Mesendoderm (in vitro differentiated cells): ENCODE measurements at regions not wholly inside any gene's neighbourhood (a gene's known extent, or its start where the extent isn't known, plus 50 kb on each side); places are given as distances from the start of the nearest gene placed in this dataset.

Experiments
- DNase-seq: peaks from one replicate; pipeline ENCODE4 v3.0.0; 2013
- H2AK5ac ChIP-seq: 2 replicates; pipeline ENCODE4 v1.6.1; 2013; ENCODE audit warnings: low read length, inconsistent platforms
- H2BK120ac ChIP-seq: 2 replicates; pipeline ENCODE4 v1.6.1; 2013; ENCODE audit warnings: low read depth, mild to moderate bottlenecking, low read length, moderate library complexity, mixed read lengths
- H2BK15ac ChIP-seq: replicated peaks from 2 replicates; pipeline ENCODE4 v1.6.1; 2013; ENCODE audit warnings: low read depth, mild to moderate bottlenecking, moderate library complexity
- H2BK5ac ChIP-seq: 2 replicates; pipeline ENCODE4 v1.6.1; 2013; ENCODE audit warnings: low read length, inconsistent platforms
- H3K18ac ChIP-seq: 2 replicates; pipeline ENCODE4 v1.6.1; 2013; ENCODE audit warnings: mild to moderate bottlenecking, low read length, mixed read lengths
- H3K23ac ChIP-seq: one replicate; pipeline ENCODE4 v1.6.1; 2013; ENCODE audit warnings: low read length
- H3K27ac ChIP-seq: 2 replicates; pipeline ENCODE4 v1.5.1; 2013; ENCODE audit warnings: low read depth, mild to moderate bottlenecking, inconsistent platforms, low read length, moderate library complexity
- H3K27me3 ChIP-seq: 2 replicates; pipeline ENCODE4 v1.6.1; 2013; ENCODE audit warnings: low read length, control low read depth, mild to moderate bottlenecking, inconsistent platforms; ENCODE audit not compliant: insufficient read depth, poor library complexity
- H3K36me3 ChIP-seq: 2 replicates; pipeline ENCODE4 v1.6.1; 2013; ENCODE audit warnings: low read length, inconsistent platforms; ENCODE audit not compliant: control insufficient read depth, insufficient read depth
- H3K4ac ChIP-seq: one replicate; pipeline ENCODE4 v1.6.1; 2013; ENCODE audit warnings: low read depth, mild to moderate bottlenecking, low read length, moderate library complexity
- H3K4me1 ChIP-seq: 2 replicates; pipeline ENCODE4 v1.6.1; 2013; ENCODE audit warnings: low read depth, low read length, inconsistent platforms; ENCODE audit not compliant: control insufficient read depth
- H3K4me2 ChIP-seq: 2 replicates; pipeline ENCODE4 v1.6.1; 2013; ENCODE audit warnings: low read length
- H3K4me3 ChIP-seq: 2 replicates; pipeline ENCODE4 v1.5.1; 2013; ENCODE audit warnings: mild to moderate bottlenecking, low read length
- H3K56ac ChIP-seq: one replicate; pipeline ENCODE4 v1.6.1; 2013; ENCODE audit warnings: low read length
- H3K79me1 ChIP-seq: 2 replicates; pipeline ENCODE4 v1.6.1; 2013; ENCODE audit warnings: low read length, inconsistent platforms
- H3K79me2 ChIP-seq: 2 replicates; pipeline ENCODE4 v1.6.1; 2013; ENCODE audit warnings: mild to moderate bottlenecking, low read length; ENCODE audit not compliant: control insufficient read depth, insufficient read depth
- H3K9ac ChIP-seq: 2 replicates; pipeline ENCODE4 v1.6.1; 2013; ENCODE audit warnings: low read length, inconsistent platforms
- H4K5ac ChIP-seq: one replicate; pipeline ENCODE4 v1.6.1; 2013; ENCODE audit warnings: low read length
- H4K8ac ChIP-seq: one replicate; pipeline ENCODE4 v1.6.1; 2013; ENCODE audit warnings: low read depth, mild to moderate bottlenecking, control low read depth, low read length, moderate library complexity
- WGBS: extraction: QIAGEN DNeasy Blood & Tissue Kit; methylation state at CpG from one replicate; pipeline ENCODE4 v1.1.7; 2013; ENCODE audit warnings: low lambda C conversion rate, missing lambda C conversion rate; ENCODE audit not compliant: insufficient coverage; ENCODE audit errors: extremely low coverage; 5-methylcytosine and 5-hydroxymethylcytosine counted together

GRCh38 chr5:14035859-14036503 lies 91.5 kb upstream of the DNAH5 start:
- H3K4ac ChIP-seq, result no peak overlapping the region
- DNase-seq, result peak; percentile 99

GRCh38 chr5:14034963-14035362 lies 90.5 kb upstream of the DNAH5 start:
- Histone ChIP-seq H2AK5ac (no peak overlapping the region), H2BK5ac (no peak overlapping the region), H2BK120ac (no peak overlapping the region), H3K4me1 (peaks cover 5% of the 10 kb centered on the region), H3K36me3 (no peaks in the 10 kb centered on the region), H3K27ac (no peak overlapping the region), H4K5ac (no peak overlapping the region), H3K18ac (no peak overlapping the region), H3K79me2 (no peaks in the 10 kb centered on the region), H3K56ac (no peak overlapping the region), H4K8ac (no peak overlapping the region), H3K9ac (no peak overlapping the region), H3K4ac (no peak overlapping the region), H3K23ac (no peak overlapping the region), H3K79me1 (no peaks in the 10 kb centered on the region), H3K4me2 (no peak overlapping the region), H3K27me3 (no peaks in the 10 kb centered on the region), H2BK15ac (no peak overlapping the region), H3K4me3 (no peak overlapping the region)
- WGBS, result no CpG with 5 or more reads among the region's 3 CpGs
- peak; percentile 55 for DNase-seq

More at GRCh38 chr5:14035859-14036503, 91.5 kb upstream of the DNAH5 start:
- Histone ChIP-seq H3K79me2 (no peaks in the 10 kb centered on the region), H3K18ac (peak overlapping the region; percentile 22), H3K4me3 (no peak overlapping the region), H3K23ac (no peak overlapping the region), H3K79me1 (no peaks in the 10 kb centered on the region), H3K36me3 (no peaks in the 10 kb centered on the region), H2AK5ac (no peak overlapping the region), H3K4me1 (peaks cover 5% of the 10 kb centered on the region), H3K9ac (no peak overlapping the region), H2BK15ac (no peak overlapping the region), H3K56ac (peak overlapping the region; percentile 59), H2BK5ac (no peak overlapping the region), H4K5ac (no peak overlapping the region), H4K8ac (no peak overlapping the region), H3K27ac (peak overlapping the region; percentile 79), H3K27me3 (no peaks in the 10 kb centered on the region), H2BK120ac (no peak overlapping the region), H3K4me2 (no peak overlapping the region)
- no CpG with 5 or more reads among the region's 10 CpGs for WGBS

GRCh38 chr5:14032918-14033317 lies 88.4 kb upstream of the DNAH5 start:
- Histone ChIP-seq H3K4ac (no peak overlapping the region), H3K9ac (no peak overlapping the region), H3K56ac (no peak overlapping the region), H3K4me1 (peaks cover 5% of the 10 kb centered on the region), H3K36me3 (no peaks in the 10 kb centered on the region), H2AK5ac (no peak overlapping the region), H3K27ac (no peak overlapping the region), H3K79me1 (no peaks in the 10 kb centered on the region), H2BK120ac (no peak overlapping the region), H3K4me2 (no peak overlapping the region), H4K5ac (no peak overlapping the region), H2BK15ac (no peak overlapping the region), H2BK5ac (no peak overlapping the region), H3K23ac (no peak overlapping the region), H3K27me3 (no peaks in the 10 kb centered on the region), H4K8ac (no peak overlapping the region), H3K18ac (peak overlapping the region; percentile 35), H3K4me3 (no peak overlapping the region), H3K79me2 (no peaks in the 10 kb centered on the region)
- no peak for DNase-seq
- WGBS, result no CpG with 5 or more reads among the region's 3 CpGs

GRCh38 chr5:14028938-14029584 lies 84.6 kb upstream of the DNAH5 start:
- no peaks in the 10 kb centered on the region for H3K36me3 ChIP-seq
- DNase-seq, result no peak
- H3K4ac ChIP-seq, result no peak overlapping the region
- no peak overlapping the region for H4K8ac ChIP-seq
- no peak overlapping the region for H2BK5ac ChIP-seq
- no CpG with 5 or more reads among the region's 7 CpGs for WGBS
- H3K27me3 ChIP-seq, result no peaks in the 10 kb centered on the region
- H3K23ac ChIP-seq, result no peak overlapping the region
- no peak overlapping the region for H3K4me3 ChIP-seq
- H3K18ac ChIP-seq, result no peak overlapping the region
- no peak overlapping the region for H4K5ac ChIP-seq
- no peak overlapping the region for H2AK5ac ChIP-seq
- H3K4me1 ChIP-seq, result no peaks in the 10 kb centered on the region
- H3K9ac ChIP-seq, result no peak overlapping the region
- H3K56ac ChIP-seq, result no peak overlapping the region
- no peak overlapping the region for H2BK15ac ChIP-seq
- no peak overlapping the region for H2BK120ac ChIP-seq
- H3K79me2 ChIP-seq, result no peaks in the 10 kb centered on the region
- no peak overlapping the region for H3K27ac ChIP-seq
- H3K4me2 ChIP-seq, result no peak overlapping the region
- no peaks in the 10 kb centered on the region for H3K79me1 ChIP-seq

GRCh38 chr5:14028188-14028587 lies 83.7 kb upstream of the DNAH5 start:
- H3K4ac ChIP-seq, result no peak overlapping the region
- no peak overlapping the region for H3K4me3 ChIP-seq
- no peak overlapping the region for H3K18ac ChIP-seq
- H3K4me2 ChIP-seq, result no peak overlapping the region
- no peak overlapping the region for H2BK5ac ChIP-seq
- no peak overlapping the region for H3K23ac ChIP-seq
- no peak overlapping the region for H3K9ac ChIP-seq
- H3K27me3 ChIP-seq, result no peaks in the 10 kb centered on the region
- H3K4me1 ChIP-seq, result no peaks in the 10 kb centered on the region
- H3K56ac ChIP-seq, result no peak overlapping the region
- no peak overlapping the region for H2BK15ac ChIP-seq
- H2BK120ac ChIP-seq, result no peak overlapping the region
- H3K79me1 ChIP-seq, result no peaks in the 10 kb centered on the region
- no peak overlapping the region for H4K5ac ChIP-seq
- no peaks in the 10 kb centered on the region for H3K79me2 ChIP-seq
- no peak overlapping the region for H4K8ac ChIP-seq
- H3K27ac ChIP-seq, result no peak overlapping the region
- DNase-seq, result no peak
- H2AK5ac ChIP-seq, result no peak overlapping the region
- no CpG with 5 or more reads among the region's 1 CpG for WGBS
- H3K36me3 ChIP-seq, result no peaks in the 10 kb centered on the region
